ENCODE measurements at regions not wholly inside any gene's neighbourhood (a gene's known extent, or its start where the extent isn't known, plus 50 kb on each side); places are given as distances from the start of the nearest gene placed in this dataset.

DNA sequence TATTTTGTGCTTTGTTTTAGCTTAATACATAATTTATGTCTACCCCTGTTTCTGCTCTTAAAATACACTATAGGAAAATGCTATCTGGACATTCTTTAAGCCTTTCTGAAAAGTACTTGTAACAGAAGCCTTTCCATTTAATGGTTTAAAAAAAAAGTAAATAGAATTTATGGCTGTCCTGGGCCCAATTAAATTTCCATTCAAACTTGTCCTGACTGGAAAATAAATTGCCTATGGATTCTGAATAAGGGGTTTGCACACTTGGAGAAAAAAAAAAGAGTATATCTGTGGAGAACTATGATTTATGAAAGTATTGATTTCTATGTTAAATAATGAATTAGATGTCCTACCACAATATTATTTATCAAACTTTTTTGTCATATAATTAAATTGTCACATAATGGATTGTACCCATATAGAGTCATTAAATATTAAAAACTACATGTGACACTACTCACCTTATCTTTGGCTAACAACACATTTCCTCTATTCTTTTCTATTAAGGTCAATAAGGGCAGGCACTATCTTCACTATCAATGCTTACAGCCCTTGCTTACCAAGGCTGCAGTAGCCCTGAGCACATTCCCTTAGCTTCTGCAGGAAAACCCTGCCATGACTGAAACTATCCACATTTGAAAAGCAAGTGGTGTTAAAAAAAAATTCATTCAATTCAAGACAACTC, 396.1 kb upstream of the ROBO2 start:
- Mint-ChIP-seq H3K4me3 (no peak overlapping the region), H3K4me1 (ENCODE audit: low read depth) (no peaks in the 10 kb centered on the region), H3K36me3 (ENCODE audit: low read depth) (no peaks in the 10 kb centered on the region; the same call in 1 of the 2 replicates), H3K27ac (no peak overlapping the region), H3K9me3 (peaks cover 40% of the 10 kb centered on the region), H3K27me3 (ENCODE audit: insufficient read depth) (no peaks in the 10 kb centered on the region)
- DNase-seq, result no peak
- TF ChIP-seq CTCF (IDR thresholded peaks at IDR 0.05), result no peak

DNA sequence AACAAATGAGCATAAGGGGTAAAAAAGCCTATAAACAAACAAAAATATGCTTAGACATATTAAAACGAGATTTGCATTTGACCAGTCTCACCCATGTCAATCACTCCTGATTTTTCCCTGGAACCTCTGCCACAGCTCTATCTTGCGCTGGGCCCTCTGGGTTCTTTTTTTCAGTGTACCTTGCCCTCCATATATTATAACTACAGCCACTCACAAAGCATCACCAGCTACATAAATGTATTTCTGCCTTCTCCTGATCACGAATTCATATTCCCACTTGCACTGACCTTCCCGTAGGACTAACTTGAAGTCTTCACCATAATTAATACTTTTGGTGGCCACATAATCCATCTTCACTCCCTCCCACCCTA, 395.6 kb upstream of the ROBO2 start:
- Mint-ChIP-seq H3K4me3 (no peak overlapping the region), H3K9me3 (peaks cover 40% of the 10 kb centered on the region), H3K4me1 (ENCODE audit: low read depth) (no peaks in the 10 kb centered on the region), H3K36me3 (ENCODE audit: low read depth) (no peaks in the 10 kb centered on the region; the same call in 1 of the 2 replicates), H3K27ac (no peak overlapping the region), H3K27me3 (ENCODE audit: insufficient read depth) (no peaks in the 10 kb centered on the region)
- DNase-seq, result no peak
- TF ChIP-seq CTCF (IDR thresholded peaks at IDR 0.05), result no peak

DNA sequence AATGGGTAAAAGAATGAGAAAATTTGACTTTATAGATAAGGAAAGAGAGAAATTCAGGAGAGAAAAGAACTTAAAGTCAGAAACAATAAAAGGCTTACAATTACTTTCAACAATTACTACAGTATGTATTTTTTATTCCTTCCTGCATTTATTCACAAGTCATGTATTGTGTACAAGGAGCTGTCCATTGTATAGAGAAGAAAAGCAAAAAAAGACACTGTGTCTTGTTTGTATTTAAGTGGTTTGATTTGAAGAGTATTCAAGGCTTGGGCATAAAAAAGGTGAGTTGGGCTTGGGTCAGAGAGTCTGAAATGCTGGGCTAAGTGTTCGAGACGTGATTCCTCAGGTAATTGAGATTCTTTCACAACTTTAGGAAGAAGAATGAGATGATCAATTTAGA, 394.2 kb upstream of the ROBO2 start:
- Mint-ChIP-seq H3K36me3 (ENCODE audit: low read depth) (no peaks in the 10 kb centered on the region; the same call in 1 of the 2 replicates), H3K27ac (no peak overlapping the region), H3K4me3 (no peak overlapping the region), H3K27me3 (ENCODE audit: insufficient read depth) (no peaks in the 10 kb centered on the region), H3K4me1 (ENCODE audit: low read depth) (no peaks in the 10 kb centered on the region), H3K9me3 (peaks cover 42% of the 10 kb centered on the region)
- TF ChIP-seq CTCF (IDR thresholded peaks at IDR 0.05), result no peak
- no peak for DNase-seq

- Mint-ChIP-seq H3K4me3 (no peak overlapping the region), H3K27ac (no peak overlapping the region), H3K36me3 (ENCODE audit: low read depth) (no peaks in the 10 kb centered on the region; the same call in 1 of the 2 replicates), H3K4me1 (ENCODE audit: low read depth) (no peaks in the 10 kb centered on the region), H3K9me3 (peaks cover 34% of the 10 kb centered on the region), H3K27me3 (ENCODE audit: insufficient read depth) (no peaks in the 10 kb centered on the region)
- no peak for DNase-seq
- no peak for TF ChIP-seq CTCF (IDR thresholded peaks at IDR 0.05)
Measured at GRCh38 chr3:76646921-76647562, 392.9 kb upstream of the ROBO2 start.

DNA sequence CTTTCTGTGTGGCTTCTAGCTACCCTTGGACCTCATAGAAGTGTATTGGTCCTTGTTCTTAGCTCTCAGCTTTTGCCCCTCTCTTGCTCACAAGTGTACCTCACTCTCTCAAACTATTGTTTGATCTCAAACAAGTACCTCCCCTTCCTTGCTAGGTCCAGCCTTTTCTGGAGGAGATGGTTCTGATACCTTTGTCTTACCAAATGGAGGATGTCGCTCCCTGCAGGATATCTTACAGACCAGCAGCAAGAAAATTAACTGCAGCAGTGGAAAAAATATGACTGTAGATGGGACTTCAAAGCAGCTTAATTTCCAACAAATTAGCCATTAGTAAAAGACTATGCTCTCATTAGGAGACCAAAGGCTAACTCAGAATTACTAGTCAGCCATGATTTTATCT, 388.1 kb upstream of the ROBO2 start:
- Mint-ChIP-seq H3K27ac (no peak overlapping the region), H3K4me3 (no peak overlapping the region), H3K9me3 (peaks cover 22% of the 10 kb centered on the region), H3K27me3 (ENCODE audit: insufficient read depth) (no peaks in the 10 kb centered on the region), H3K36me3 (ENCODE audit: low read depth) (no peaks in the 10 kb centered on the region), H3K4me1 (ENCODE audit: low read depth) (no peaks in the 10 kb centered on the region)
- DNase-seq, result no peak
- no peak for TF ChIP-seq CTCF (IDR thresholded peaks at IDR 0.05)

Measured in HFFc6 (cell line).